Ishikawa (cell line): ENCODE measurements at regions not wholly inside any gene's neighbourhood (a gene's known extent, or its start where the extent isn't known, plus 50 kb on each side); places are given as distances from the start of the nearest gene placed in this dataset.

ENCODE experiments used
- CREB1 ChIP-seq: IDR thresholded peaks from 2 replicates; pipeline ENCODE4 v1.6.1; 2012; ENCODE audit warnings: low read depth
- EGR1 ChIP-seq: IDR thresholded peaks from 2 replicates; pipeline ENCODE4 v1.6.1; 2012
- RAD21 ChIP-seq: IDR thresholded peaks from 2 replicates; pipeline ENCODE4 v1.6.1; 2012; ENCODE audit warnings: low read depth
- REST ChIP-seq: IDR thresholded peaks from 2 replicates; pipeline ENCODE4 v1.6.1; 2012; ENCODE audit warnings: low read depth, mild to moderate bottlenecking
- TAF1 ChIP-seq: IDR thresholded peaks from 2 replicates; pipeline ENCODE4 v1.6.1; 2012; ENCODE audit warnings: low read depth, mild to moderate bottlenecking
- TCF12 ChIP-seq: IDR thresholded peaks from 2 replicates; pipeline ENCODE4 v1.6.1; 2012; ENCODE audit warnings: low read depth
- TEAD4 ChIP-seq: IDR thresholded peaks from 2 replicates; pipeline ENCODE4 v1.6.1; 2012
- YY1 ChIP-seq: IDR thresholded peaks from 2 replicates; pipeline ENCODE4 v1.6.1; 2012; ENCODE audit warnings: low read depth
- TF ChIP-seq, protein P1 (sequence below): IDR thresholded peaks from 2 replicates; pipeline ENCODE4 v1.6.1; 2012

GRCh38 chrX:2610246-2611170 is 80.6 kb upstream of the CD99 start:
- TF ChIP-seq EGR1 = no peak
- TF ChIP-seq TCF12 = no peak
- no peak for TF ChIP-seq RAD21
- no peak for TF ChIP-seq YY1
- TF ChIP-seq, protein P1, sequence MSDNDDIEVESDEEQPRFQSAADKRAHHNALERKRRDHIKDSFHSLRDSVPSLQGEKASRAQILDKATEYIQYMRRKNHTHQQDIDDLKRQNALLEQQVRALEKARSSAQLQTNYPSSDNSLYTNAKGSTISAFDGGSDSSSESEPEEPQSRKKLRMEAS = no peak
- TF ChIP-seq CREB1 = no peak
- TF ChIP-seq REST = no peak
- TF ChIP-seq TEAD4 = no peak
- no peak for TF ChIP-seq TAF1
